ENCODE measurements at regions not wholly inside any gene's neighbourhood (a gene's known extent, or its start where the extent isn't known, plus 50 kb on each side); places are given as distances from the start of the nearest gene placed in this dataset.

GRCh38 chr13:80239571-80240255 lies 101.2 kb downstream of the SPRY2 start:
- TF ChIP-seq CTCF (IDR thresholded peaks at IDR 0.05; ENCODE audit: low read depth, low read length, poor library complexity, severe bottlenecking) = no peak
- TF ChIP-seq EZH2phosphoT487 (IDR thresholded peaks at IDR 0.05; ENCODE audit: borderline replicate concordance, low read length) = no peak

Data from DOHH2 (cell line).